ENCODE measurements at regions not wholly inside any gene's neighbourhood (a gene's known extent, or its start where the extent isn't known, plus 50 kb on each side); places are given as distances from the start of the nearest gene placed in this dataset.
"Not testable (repeated sequence)": the region's sequence is repeated elsewhere in the genome, so short reads cannot be mapped to it uniquely, and the experiment has no call there.

DNA sequence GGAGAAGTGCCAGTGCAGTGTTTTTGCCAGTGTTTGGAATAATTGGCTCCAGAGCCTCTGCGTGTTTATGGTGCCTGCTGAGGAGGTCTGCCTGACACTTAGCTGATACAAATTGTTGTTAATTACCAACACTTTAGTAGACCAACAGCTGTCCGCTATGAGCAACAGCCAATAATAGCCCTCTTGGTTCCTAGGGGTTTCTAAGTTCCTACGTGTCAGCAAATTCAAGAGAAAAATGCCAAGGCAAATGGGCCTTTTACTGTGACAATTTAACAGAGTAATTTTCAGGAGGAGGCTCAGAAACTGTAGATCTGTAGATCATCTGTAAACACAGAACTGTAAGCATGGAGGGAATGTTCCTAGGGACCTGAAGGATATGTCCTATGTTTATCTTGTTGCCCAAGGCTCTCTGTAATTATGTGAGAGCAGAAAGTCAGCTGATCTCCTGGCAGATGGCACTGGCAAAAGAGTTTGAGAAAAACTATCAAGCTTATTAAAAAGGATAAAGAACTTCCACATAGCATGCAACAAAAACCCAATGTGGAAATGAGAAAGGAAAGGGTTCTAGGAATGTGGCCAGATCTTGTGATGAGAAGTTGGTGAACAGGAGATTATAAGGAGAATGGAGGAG lies 157.7 kb downstream of the GJA1 start:
- H3K27ac Mint-ChIP-seq: no peak overlapping the region
- H3K4me3 Mint-ChIP-seq: no peak overlapping the region
- H3K27me3 Mint-ChIP-seq (ENCODE audit: low read depth in 3 of 3): no peaks in the 10 kb centered on the region
- H3K36me3 Mint-ChIP-seq: no peaks in the 10 kb centered on the region
- DNase-seq: no peak
- peaks cover 0 to 15% (median 3%) of the 10 kb centered on the region in 6 donors for H3K9me3 Mint-ChIP-seq
- H3K4me1 Mint-ChIP-seq: no peaks in the 10 kb centered on the region

GRCh38 chr6:121594053-121594452 lies 158.6 kb downstream of the GJA1 start:
- Mint-ChIP-seq H3K27ac (no peak overlapping the region), H3K4me1 (no peaks in the 10 kb centered on the region), H3K9me3 (peaks cover 0 to 18% (median 3%) of the 10 kb centered on the region in 6 donors), H3K4me3 (no peak overlapping the region), H3K36me3 (no peaks in the 10 kb centered on the region), H3K27me3 (ENCODE audit: low read depth in 3 of 3) (no peaks in the 10 kb centered on the region)
- DNase-seq: no peak

DNA sequence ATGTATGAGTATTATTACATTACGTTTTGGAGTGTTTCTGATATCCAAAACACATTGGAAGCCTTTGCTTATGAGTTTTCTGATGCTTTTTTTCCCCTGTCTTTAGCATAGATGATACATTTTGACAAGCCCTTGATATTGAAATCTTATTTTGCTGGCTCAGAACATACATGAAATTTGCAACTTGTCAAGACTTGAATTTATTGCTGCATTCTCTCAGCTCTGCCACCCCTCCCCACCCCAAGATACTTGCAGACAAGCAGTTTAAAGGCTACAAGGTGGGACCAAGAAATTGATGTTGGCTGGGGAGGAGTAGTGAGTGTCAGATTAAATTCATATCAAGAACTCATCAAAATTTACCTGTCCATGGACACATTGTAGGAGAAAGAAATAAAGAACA lies 160.2 kb downstream of the GJA1 start:
- DNase-seq: no peak
- no peak overlapping the region for H3K4me3 Mint-ChIP-seq
- H3K27me3 Mint-ChIP-seq (ENCODE audit: low read depth in 3 of 3): no peaks in the 10 kb centered on the region

GRCh38 chr6:121596441-121596840 lies 161.0 kb downstream of the GJA1 start:
- Mint-ChIP-seq H3K27ac (no peak overlapping the region), H3K36me3 (no peaks in the 10 kb centered on the region), H3K4me1 (no peaks in the 10 kb centered on the region), H3K27me3 (ENCODE audit: low read depth in 3 of 3) (no peaks in the 10 kb centered on the region), H3K9me3 (peaks cover 0 to 18% (median 3%) of the 10 kb centered on the region in 6 donors), H3K4me3 (no peak overlapping the region)
- DNase-seq: no peak

More for the DNA sequence above, 160.2 kb downstream of the GJA1 start:
- H3K27ac Mint-ChIP-seq: no peak overlapping the region
- peaks cover 0 to 18% (median 3%) of the 10 kb centered on the region in 6 donors for H3K9me3 Mint-ChIP-seq
- no peaks in the 10 kb centered on the region for H3K4me1 Mint-ChIP-seq
- H3K36me3 Mint-ChIP-seq: no peaks in the 10 kb centered on the region

DNA sequence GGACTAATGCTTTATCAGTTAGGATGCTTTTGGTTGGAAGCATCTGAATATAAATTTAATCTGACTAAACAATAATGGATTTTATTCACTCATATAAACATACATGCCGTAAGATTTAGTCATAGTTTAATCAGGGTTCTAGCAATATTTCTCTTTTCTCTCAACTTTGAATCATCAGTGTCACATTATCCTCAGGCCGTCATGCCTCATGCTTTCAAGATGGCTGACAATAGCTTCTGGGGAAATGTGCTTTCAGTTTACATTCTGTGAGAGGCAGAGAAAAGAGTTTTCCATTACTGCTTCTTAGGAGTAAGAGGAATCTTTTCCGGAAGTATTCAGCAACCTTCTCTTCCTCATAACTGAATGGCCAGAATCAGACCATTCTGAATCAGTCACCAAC lies 162.2 kb downstream of the GJA1 start:
- no peaks in the 10 kb centered on the region for H3K36me3 Mint-ChIP-seq
- H3K27ac Mint-ChIP-seq: no peak overlapping the region
- H3K9me3 Mint-ChIP-seq: peaks cover 0 to 18% (median 4%) of the 10 kb centered on the region in 6 donors
- no peaks in the 10 kb centered on the region for H3K27me3 Mint-ChIP-seq (ENCODE audit: low read depth in 3 of 3)
- H3K4me1 Mint-ChIP-seq: no peaks in the 10 kb centered on the region
- H3K4me3 Mint-ChIP-seq: no peak overlapping the region
- DNase-seq: no peak

GRCh38 chr6:121599331-121599730 lies 163.9 kb downstream of the GJA1 start:
- not testable (repeated sequence) for H3K36me3 Mint-ChIP-seq; H3K4me1 Mint-ChIP-seq; H3K27me3 Mint-ChIP-seq (ENCODE audit: low read depth in 3 of 3); DNase-seq; H3K4me3 Mint-ChIP-seq; H3K27ac Mint-ChIP-seq
- H3K9me3 Mint-ChIP-seq: peaks cover 0 to 22% (median 5%) of the 10 kb centered on the region in 6 donors

GRCh38 chr6:121600389-121601168 lies 165.1 kb downstream of the GJA1 start:
- Mint-ChIP-seq H3K36me3 (peaks cover 0 to 3% (median 0%) of the 10 kb centered on the region in 3 donors), H3K27ac (no peak overlapping the region)

DNA sequence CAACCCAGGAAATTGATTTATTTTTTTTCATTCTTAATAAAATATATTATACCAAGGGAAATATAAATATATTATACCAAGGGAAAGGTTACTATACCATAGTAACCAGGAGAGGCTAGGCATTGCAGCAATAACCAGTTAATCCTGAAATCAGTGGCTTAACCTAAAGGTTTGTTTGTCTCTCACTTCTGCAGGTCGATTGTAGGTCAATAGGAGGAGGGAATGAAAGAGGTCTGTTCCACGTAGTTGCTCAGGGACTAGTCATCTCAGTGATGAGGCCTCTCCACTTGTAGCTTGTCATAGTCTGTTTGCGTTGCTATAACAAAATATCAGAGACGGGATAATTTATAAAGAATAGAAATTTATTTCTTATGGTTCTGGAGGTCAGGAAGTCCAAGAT lies 168.0 kb downstream of the GJA1 start:
- DNase-seq: no peak
- H3K4me1 Mint-ChIP-seq: no peaks in the 10 kb centered on the region
- no peak overlapping the region for H3K27ac Mint-ChIP-seq
- H3K4me3 Mint-ChIP-seq: no peak overlapping the region
- peaks cover 0 to 7% (median 4%) of the 10 kb centered on the region in 6 donors for H3K9me3 Mint-ChIP-seq
- no peaks in the 10 kb centered on the region for H3K27me3 Mint-ChIP-seq (ENCODE audit: low read depth in 3 of 3)
- peaks cover 0 to 3% (median 0%) of the 10 kb centered on the region in 3 donors for H3K36me3 Mint-ChIP-seq

More at GRCh38 chr6:121600389-121601168, 165.1 kb downstream of the GJA1 start:
- Mint-ChIP-seq H3K9me3 (peaks cover 0 to 13% (median 4%) of the 10 kb centered on the region in 6 donors), H3K27me3 (ENCODE audit: low read depth in 3 of 3) (no peaks in the 10 kb centered on the region), H3K4me1 (no peaks in the 10 kb centered on the region), H3K4me3 (no peak overlapping the region)
- DNase-seq: no peak

DNA sequence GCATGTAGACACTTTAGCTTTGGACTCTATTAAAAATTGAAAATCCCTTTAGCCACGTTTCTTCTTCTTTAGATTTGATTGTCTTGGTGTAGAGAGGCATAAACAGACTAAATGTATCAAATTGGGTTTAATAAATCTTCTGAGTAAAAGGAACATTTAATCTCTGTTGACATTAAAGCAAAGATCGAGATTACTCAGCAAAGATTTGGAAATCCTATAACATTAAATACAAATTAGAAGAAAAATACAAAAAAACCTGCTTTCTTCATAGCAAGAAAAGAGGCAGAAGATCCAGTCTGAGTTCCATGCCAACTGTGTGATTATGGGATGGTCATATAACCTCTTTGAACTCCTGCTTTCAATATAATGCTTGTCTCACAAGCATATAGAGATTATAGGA lies 172.3 kb downstream of the GJA1 start:
- H3K4me1 Mint-ChIP-seq: no peaks in the 10 kb centered on the region
- no peak for DNase-seq
- peaks cover 0 to 6% (median 3%) of the 10 kb centered on the region in 6 donors for H3K9me3 Mint-ChIP-seq
- H3K4me3 Mint-ChIP-seq: no peak overlapping the region
- H3K27me3 Mint-ChIP-seq (ENCODE audit: low read depth in 3 of 3): peaks cover 0 to 2% (median 0%) of the 10 kb centered on the region in 3 donors
- no peak overlapping the region for H3K27ac Mint-ChIP-seq
- peaks cover 0 to 3% (median 0%) of the 10 kb centered on the region in 3 donors for H3K36me3 Mint-ChIP-seq

- Mint-ChIP-seq H3K9me3 (peaks cover 0 to 6% (median 3%) of the 10 kb centered on the region in 6 donors), H3K36me3 (peaks cover 0 to 3% (median 0%) of the 10 kb centered on the region in 3 donors), H3K4me1 (no peaks in the 10 kb centered on the region), H3K4me3 (no peak overlapping the region), H3K27me3 (ENCODE audit: low read depth in 3 of 3) (peaks cover 0 to 2% (median 0%) of the 10 kb centered on the region in 3 donors), H3K27ac (no peak overlapping the region)
- DNase-seq: no peak
Observed at GRCh38 chr6:121608270-121608669, 172.8 kb downstream of the GJA1 start.

DNA sequence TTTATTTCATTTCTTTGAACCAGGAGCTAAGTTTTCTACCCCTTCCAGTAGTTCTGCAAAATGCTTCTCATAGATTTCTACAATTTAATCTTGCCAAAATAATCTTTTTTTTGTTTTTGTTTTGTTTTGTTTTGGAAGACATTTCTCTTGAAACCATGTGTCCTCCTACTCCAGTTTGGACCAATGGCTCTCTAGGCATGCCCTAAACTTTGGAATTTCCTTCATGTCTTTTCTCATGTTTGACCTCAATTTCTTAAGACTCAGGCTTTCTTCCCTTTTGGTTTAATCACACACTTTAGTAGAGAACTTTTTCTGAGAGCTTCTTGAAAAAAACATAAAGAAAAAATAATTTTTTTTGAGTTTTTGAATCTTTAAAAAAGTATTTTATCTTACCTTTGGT lies 173.8 kb downstream of the GJA1 start:
- H3K4me1 Mint-ChIP-seq: no peaks in the 10 kb centered on the region
- no peak overlapping the region for H3K4me3 Mint-ChIP-seq
- peaks cover 0 to 2% (median 0%) of the 10 kb centered on the region in 3 donors for H3K27me3 Mint-ChIP-seq (ENCODE audit: low read depth in 3 of 3)
- H3K9me3 Mint-ChIP-seq: peaks cover 0 to 4% (median 2%) of the 10 kb centered on the region in 6 donors
- H3K27ac Mint-ChIP-seq: no peak overlapping the region
- DNase-seq: no peak
- peaks cover 0 to 3% (median 0%) of the 10 kb centered on the region in 3 donors for H3K36me3 Mint-ChIP-seq

DNA sequence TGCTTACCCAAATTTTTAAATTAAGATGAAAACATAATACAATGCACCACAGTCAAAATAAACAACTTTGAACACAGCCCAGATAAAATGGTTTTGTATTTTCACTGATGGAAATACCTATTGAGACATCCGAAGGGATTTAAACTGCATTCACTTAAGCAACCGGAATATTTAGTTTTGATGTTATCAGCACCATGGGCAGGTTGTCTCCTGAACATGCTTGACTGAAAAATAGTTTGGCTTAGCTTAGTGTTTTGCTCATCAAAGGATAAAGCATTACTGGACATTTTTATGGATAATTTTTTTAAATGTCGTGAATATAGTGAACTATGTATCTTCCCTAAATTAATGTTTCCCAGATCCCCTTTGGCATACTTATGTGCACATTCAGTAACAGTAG lies 177.5 kb downstream of the GJA1 start:
- DNase-seq: no peak
- H3K36me3 Mint-ChIP-seq: no peaks in the 10 kb centered on the region
- no peak overlapping the region for H3K4me3 Mint-ChIP-seq
- no peaks in the 10 kb centered on the region for H3K4me1 Mint-ChIP-seq
- peaks cover 2 to 11% (median 6%) of the 10 kb centered on the region in 6 donors for H3K9me3 Mint-ChIP-seq
- H3K27me3 Mint-ChIP-seq (ENCODE audit: low read depth in 3 of 3): peaks cover 0 to 4% (median 0%) of the 10 kb centered on the region in 3 donors
- no peak overlapping the region for H3K27ac Mint-ChIP-seq

- DNase-seq: no peak
- Mint-ChIP-seq H3K27ac (no peak overlapping the region), H3K36me3 (no peaks in the 10 kb centered on the region), H3K9me3 (peaks cover 2 to 11% (median 6%) of the 10 kb centered on the region in 6 donors), H3K4me3 (no peak overlapping the region), H3K27me3 (ENCODE audit: low read depth in 3 of 3) (peaks cover 0 to 4% (median 0%) of the 10 kb centered on the region in 3 donors), H3K4me1 (no peaks in the 10 kb centered on the region)
Observed at GRCh38 chr6:121614115-121614514, 178.7 kb downstream of the GJA1 start.

GRCh38 chr6:121615493-121615892 lies 180.0 kb downstream of the GJA1 start:
- peaks cover 0 to 4% (median 0%) of the 10 kb centered on the region in 3 donors for H3K27me3 Mint-ChIP-seq (ENCODE audit: low read depth in 3 of 3)
- no peak for DNase-seq
- H3K36me3 Mint-ChIP-seq: no peaks in the 10 kb centered on the region
- H3K9me3 Mint-ChIP-seq: peaks cover 2 to 11% (median 6%) of the 10 kb centered on the region in 6 donors
- H3K27ac Mint-ChIP-seq: no peak overlapping the region
- no peaks in the 10 kb centered on the region for H3K4me1 Mint-ChIP-seq
- no peak overlapping the region for H3K4me3 Mint-ChIP-seq

Measured in immature natural killer cell (primary cell).